ENCODE measurements at regions not wholly inside any gene's neighbourhood (a gene's known extent, or its start where the extent isn't known, plus 50 kb on each side); places are given as distances from the start of the nearest gene placed in this dataset.

DNA sequence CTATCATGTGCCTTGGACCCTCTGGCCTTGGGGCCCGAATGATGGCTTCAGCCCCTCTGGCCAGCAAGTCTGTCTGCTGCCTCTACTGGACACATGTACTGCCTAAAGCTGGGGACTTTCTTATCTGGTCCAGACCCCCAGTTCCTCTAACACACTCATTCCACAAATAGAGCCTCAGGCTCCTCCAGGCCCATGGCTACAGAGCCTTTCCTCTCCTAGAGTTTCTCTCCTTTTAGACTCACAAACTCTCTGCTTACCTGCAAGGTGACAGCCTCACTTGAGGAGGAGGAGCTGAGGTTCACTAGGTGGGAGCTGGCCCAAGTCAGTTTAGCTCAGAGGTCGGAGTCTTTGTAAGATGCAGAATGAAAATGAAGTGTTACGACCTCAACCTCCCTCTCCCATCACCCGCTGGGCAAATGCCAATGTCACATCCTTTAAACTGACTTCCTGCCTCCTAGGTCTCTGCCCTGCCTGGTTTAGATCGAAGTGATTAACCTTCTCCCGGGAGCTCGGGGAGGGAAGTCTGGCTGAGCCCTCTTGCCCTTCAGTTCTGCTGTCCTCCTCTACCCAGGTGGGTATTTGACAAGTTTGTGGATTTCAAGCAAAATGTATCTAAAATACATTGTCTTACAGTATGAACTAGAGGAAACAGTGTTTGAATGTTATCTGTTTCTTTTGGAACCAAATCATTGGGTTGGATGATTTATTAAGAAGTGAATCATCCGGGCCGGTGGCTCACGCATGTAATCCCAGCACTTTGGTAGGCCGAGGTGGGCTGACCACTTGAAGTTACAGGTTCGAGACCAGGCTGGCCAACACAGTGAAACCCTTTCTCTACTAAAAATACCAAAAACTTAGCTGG, 71.9 kb upstream of the TNS3 start:
- no peaks in the 10 kb centered on the region for H3K9me3 ChIP-seq (ENCODE audit: low read depth)
- H3K9me2 ChIP-seq (replicated peaks; ENCODE audit: insufficient read depth) = no peaks in the 10 kb centered on the region
- H4K20me1 ChIP-seq (ENCODE audit: insufficient read depth, poor library complexity, severe bottlenecking) = no peaks in the 10 kb centered on the region
- no peak overlapping the region for H2AFZ ChIP-seq
- TF ChIP-seq, protein P1, sequence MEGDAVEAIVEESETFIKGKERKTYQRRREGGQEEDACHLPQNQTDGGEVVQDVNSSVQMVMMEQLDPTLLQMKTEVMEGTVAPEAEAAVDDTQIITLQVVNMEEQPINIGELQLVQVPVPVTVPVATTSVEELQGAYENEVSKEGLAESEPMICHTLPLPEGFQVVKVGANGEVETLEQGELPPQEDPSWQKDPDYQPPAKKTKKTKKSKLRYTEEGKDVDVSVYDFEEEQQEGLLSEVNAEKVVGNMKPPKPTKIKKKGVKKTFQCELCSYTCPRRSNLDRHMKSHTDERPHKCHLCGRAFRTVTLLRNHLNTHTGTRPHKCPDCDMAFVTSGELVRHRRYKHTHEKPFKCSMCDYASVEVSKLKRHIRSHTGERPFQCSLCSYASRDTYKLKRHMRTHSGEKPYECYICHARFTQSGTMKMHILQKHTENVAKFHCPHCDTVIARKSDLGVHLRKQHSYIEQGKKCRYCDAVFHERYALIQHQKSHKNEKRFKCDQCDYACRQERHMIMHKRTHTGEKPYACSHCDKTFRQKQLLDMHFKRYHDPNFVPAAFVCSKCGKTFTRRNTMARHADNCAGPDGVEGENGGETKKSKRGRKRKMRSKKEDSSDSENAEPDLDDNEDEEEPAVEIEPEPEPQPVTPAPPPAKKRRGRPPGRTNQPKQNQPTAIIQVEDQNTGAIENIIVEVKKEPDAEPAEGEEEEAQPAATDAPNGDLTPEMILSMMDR (IDR thresholded peaks at IDR 0.05; ENCODE audit: poor library complexity) = no peak
- TF ChIP-seq EZH2phosphoT487 (IDR thresholded peaks at IDR 0.05; ENCODE audit: low read depth, severe bottlenecking, unreplicated experiment) (no peak), EZH2 (IDR thresholded peaks at IDR 0.05; ENCODE audit: borderline replicate concordance) (no peak)
- no peak overlapping the region for H3K4me2 ChIP-seq
- DNase-seq (ENCODE audit: low spot score) = no peak
- H3K27me3 ChIP-seq = no peaks in the 10 kb centered on the region
- WGBS (ENCODE audit: low lambda C conversion rate, missing lambda C conversion rate) = 83% methylated on average over 12 of the region's 12 CpGs
- H3K4me1 ChIP-seq (ENCODE audit: insufficient read depth) = peaks cover 7% of the 10 kb centered on the region
- no peak overlapping the region for H3K27ac ChIP-seq
- H3K4me3 ChIP-seq = no peak overlapping the region
- H3K79me2 ChIP-seq = no peaks in the 10 kb centered on the region
- no peaks in the 10 kb centered on the region for H3K36me3 ChIP-seq (replicated peaks; ENCODE audit: insufficient read depth, low read depth)

DNA sequence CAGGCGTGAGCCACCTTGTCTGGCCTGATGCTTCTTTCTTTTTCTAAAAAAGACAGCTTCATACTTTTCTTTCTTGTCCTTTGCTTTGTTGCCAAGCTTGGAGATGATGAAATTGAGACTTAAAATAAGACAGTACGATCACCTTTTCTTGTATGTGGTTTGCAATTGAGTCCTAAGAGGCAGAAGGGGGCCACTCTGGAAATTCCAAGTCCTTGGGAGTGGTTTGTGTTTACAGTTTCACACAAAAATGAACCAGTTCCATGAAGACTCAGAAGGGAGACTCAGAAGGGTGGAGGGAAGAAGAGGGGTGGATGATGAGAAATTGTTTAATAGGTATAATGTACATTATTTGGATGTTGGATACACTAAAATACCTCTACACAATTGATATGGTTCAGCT, 70.7 kb upstream of the TNS3 start:
- Histone ChIP-seq H3K4me2 (no peak overlapping the region), H4K20me1 (ENCODE audit: insufficient read depth, poor library complexity, severe bottlenecking) (no peaks in the 10 kb centered on the region), H3K9me3 (ENCODE audit: low read depth) (no peaks in the 10 kb centered on the region), H3K9me2 (replicated peaks; ENCODE audit: insufficient read depth) (no peaks in the 10 kb centered on the region), H3K27ac (no peak overlapping the region), H3K27me3 (no peaks in the 10 kb centered on the region), H3K36me3 (replicated peaks; ENCODE audit: insufficient read depth, low read depth) (no peaks in the 10 kb centered on the region), H2AFZ (no peak overlapping the region), H3K4me3 (no peak overlapping the region), H3K4me1 (ENCODE audit: insufficient read depth) (peaks cover 17% of the 10 kb centered on the region), H3K79me2 (no peaks in the 10 kb centered on the region)
- TF ChIP-seq EZH2phosphoT487 (IDR thresholded peaks at IDR 0.05; ENCODE audit: low read depth, severe bottlenecking, unreplicated experiment) = no peak
- TF ChIP-seq, protein P1 (IDR thresholded peaks at IDR 0.05; ENCODE audit: poor library complexity) = no peak
- TF ChIP-seq EZH2 (IDR thresholded peaks at IDR 0.05; ENCODE audit: borderline replicate concordance) = no peak
- DNase-seq (ENCODE audit: low spot score) = no peak
- WGBS (ENCODE audit: low lambda C conversion rate, missing lambda C conversion rate) = 100% methylated on average over 2 of the region's 2 CpGs

DNA sequence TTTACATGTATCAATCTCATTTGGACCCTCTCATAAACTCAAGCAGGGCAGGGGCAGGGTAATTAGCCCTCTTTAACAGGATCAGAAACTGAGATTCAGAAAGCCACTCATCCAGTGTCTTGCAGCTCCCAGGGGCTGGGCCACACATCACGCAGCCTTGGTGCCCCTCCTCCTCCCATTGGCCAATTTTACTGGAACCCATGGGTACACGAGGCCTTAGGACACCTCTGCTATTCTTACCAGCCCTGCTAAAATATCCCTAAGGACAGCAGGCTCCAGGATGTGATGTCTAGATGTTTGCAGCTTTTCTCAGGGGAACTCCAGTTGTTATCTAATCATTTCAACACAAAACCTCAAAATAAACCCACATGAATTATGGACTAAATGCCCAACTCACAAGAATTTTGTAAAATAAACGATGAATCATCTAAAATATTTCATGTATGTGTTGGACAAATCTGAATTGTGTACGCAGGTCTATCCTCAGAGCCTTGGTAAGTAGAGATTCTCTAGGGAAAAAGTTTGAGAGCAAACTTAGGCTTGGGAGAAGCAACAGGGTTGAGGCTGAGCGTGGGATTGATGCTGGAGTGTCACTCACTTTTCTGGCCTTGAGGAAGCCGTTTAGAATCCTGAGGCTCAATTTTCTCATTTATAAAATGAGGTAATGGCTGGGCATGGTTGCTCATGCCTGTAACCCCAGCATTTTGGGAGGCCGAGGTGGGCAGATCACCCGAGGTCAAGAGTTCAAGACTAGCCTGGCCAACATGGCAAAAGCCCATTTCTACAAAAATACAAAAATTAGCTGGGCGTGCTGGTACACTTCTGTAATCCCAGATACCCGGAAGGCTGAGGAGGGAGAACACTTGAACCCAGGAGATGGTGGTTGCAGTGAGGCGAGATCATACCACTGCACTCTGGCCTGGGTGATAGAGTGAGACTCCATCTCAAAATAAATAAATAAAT, 69.7 kb upstream of the TNS3 start:
- no peak overlapping the region for H3K4me3 ChIP-seq
- 81% methylated on average over 11 of the region's 11 CpGs for WGBS (ENCODE audit: low lambda C conversion rate, missing lambda C conversion rate)
- H3K9me3 ChIP-seq (ENCODE audit: low read depth) = no peaks in the 10 kb centered on the region
- no peaks in the 10 kb centered on the region for H3K36me3 ChIP-seq (replicated peaks; ENCODE audit: insufficient read depth, low read depth)
- H3K4me2 ChIP-seq = no peak overlapping the region
- H3K27me3 ChIP-seq = no peaks in the 10 kb centered on the region
- no peak for TF ChIP-seq EZH2phosphoT487 (IDR thresholded peaks at IDR 0.05; ENCODE audit: low read depth, severe bottlenecking, unreplicated experiment)
- TF ChIP-seq, protein P1 (IDR thresholded peaks at IDR 0.05; ENCODE audit: poor library complexity) = no peak
- no peak for TF ChIP-seq EZH2 (IDR thresholded peaks at IDR 0.05; ENCODE audit: borderline replicate concordance)
- no peaks in the 10 kb centered on the region for H3K79me2 ChIP-seq
- H2AFZ ChIP-seq = no peak overlapping the region
- peaks cover 26% of the 10 kb centered on the region for H3K4me1 ChIP-seq (ENCODE audit: insufficient read depth)
- peak overlapping the region; percentile 37 for H3K27ac ChIP-seq
- no peaks in the 10 kb centered on the region for H4K20me1 ChIP-seq (ENCODE audit: insufficient read depth, poor library complexity, severe bottlenecking)
- no peaks in the 10 kb centered on the region for H3K9me2 ChIP-seq (replicated peaks; ENCODE audit: insufficient read depth)
- DNase-seq (ENCODE audit: low spot score) = no peak
